AG04450 (cell line): ENCODE measurements at regions not wholly inside any gene's neighbourhood (a gene's known extent, or its start where the extent isn't known, plus 50 kb on each side); places are given as distances from the start of the nearest gene placed in this dataset.

Source experiments
- CTCF ChIA-PET: fragments of 300-600, 350-600 bp; formaldehyde crosslinking; extraction: SDS; loops from one replicate; lab custom pipeline; 2022; ENCODE audit warnings: antibody characterized with exemption, inconsistent platforms; lab: Charles Lee
- POLR2A ChIA-PET: fragments of 350-600 bp; formaldehyde crosslinking; extraction: SDS; loops from one replicate; lab custom pipeline; 2021; ENCODE audit warnings: antibody characterized with exemption, inconsistent platforms; lab: Yijun Ruan, JAX
- DNase-seq: peaks from one replicate; pipeline ENCODE4 v3.0.0-alpha.2; 2011; ENCODE audit warnings: low read depth, low spot score
- H3K27ac ChIP-seq: one replicate; pipeline ENCODE4 v1.5.1; 2012; ENCODE audit warnings: low read depth, low read length, control low read depth
- H3K27me3 ChIP-seq: one replicate; pipeline ENCODE4 v1.6.0; 2012; ENCODE audit warnings: low read length; ENCODE audit not compliant: control insufficient read depth, insufficient read depth
- H3K4me3 ChIP-seq: 2 replicates; pipeline ENCODE4 v1.5.1; 2011; ENCODE audit warnings: mild to moderate bottlenecking, low read depth, low read length, control low read depth
- H3K9me3 ChIP-seq: 2 replicates; pipeline ENCODE4 v1.5.1; 2012; ENCODE audit warnings: low read length; ENCODE audit not compliant: control insufficient read depth, insufficient read depth
- TF ChIP-seq, protein P1 (sequence below): IDR thresholded peaks from 2 replicates; pipeline ENCODE4 v1.5.1; 2011; ENCODE audit warnings: low read depth, low read length, control low read depth, inconsistent platforms

DNA sequence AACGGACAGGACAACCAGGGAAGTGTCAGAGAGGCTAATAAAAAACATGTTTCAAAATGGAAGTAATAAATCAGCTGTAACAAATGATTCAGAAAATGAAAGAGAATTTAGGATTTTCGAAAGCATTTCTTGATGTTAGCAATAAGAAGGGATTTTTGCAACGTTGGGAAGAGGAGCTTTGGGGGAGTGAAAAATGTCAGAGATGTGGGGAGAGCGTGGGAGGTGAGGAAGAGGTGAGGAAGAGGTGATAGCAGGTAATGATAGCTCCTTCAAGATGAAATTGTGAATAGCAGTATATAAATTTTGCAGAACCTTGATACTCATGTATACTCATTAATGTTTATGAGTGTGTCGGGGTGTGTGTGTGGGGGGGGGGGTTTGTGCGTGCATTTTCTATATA is 76.2 kb upstream of the COX10 start:
- DNase-seq, result no peak
- Histone ChIP-seq H3K27ac (no peak overlapping the region), H3K4me3 (no peak overlapping the region), H3K9me3 (no peaks in the 10 kb centered on the region), H3K27me3 (no peaks in the 10 kb centered on the region)
- TF ChIP-seq, protein P1, sequence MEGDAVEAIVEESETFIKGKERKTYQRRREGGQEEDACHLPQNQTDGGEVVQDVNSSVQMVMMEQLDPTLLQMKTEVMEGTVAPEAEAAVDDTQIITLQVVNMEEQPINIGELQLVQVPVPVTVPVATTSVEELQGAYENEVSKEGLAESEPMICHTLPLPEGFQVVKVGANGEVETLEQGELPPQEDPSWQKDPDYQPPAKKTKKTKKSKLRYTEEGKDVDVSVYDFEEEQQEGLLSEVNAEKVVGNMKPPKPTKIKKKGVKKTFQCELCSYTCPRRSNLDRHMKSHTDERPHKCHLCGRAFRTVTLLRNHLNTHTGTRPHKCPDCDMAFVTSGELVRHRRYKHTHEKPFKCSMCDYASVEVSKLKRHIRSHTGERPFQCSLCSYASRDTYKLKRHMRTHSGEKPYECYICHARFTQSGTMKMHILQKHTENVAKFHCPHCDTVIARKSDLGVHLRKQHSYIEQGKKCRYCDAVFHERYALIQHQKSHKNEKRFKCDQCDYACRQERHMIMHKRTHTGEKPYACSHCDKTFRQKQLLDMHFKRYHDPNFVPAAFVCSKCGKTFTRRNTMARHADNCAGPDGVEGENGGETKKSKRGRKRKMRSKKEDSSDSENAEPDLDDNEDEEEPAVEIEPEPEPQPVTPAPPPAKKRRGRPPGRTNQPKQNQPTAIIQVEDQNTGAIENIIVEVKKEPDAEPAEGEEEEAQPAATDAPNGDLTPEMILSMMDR, result no peak
- ChIA-PET POLR2A (no interaction called here), CTCF (no interaction called here)

DNA sequence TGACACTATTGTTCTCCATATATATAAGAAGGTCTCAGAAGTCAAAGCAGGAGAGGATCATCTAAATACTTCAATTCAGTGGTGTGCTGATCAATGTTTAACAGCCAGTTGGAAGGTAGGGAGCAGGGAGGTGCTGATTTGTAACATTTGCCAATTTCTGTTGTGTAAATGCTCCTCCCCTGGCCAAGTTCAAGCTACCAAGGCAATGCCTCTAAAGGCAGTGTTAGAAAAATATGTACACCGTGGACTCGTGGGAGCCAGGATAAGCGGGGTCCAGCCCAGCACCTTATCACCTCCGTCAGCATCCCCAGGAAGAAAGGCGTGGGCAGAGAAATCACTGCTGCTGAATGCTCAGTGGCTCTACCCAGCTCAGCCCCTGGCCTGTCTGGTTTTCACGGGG is 75.3 kb upstream of the COX10 start:
- H3K27ac ChIP-seq, result no peak overlapping the region
- H3K27me3 ChIP-seq, result no peaks in the 10 kb centered on the region
- H3K4me3 ChIP-seq, result no peak overlapping the region
- TF ChIP-seq, protein P1, result no peak
- CTCF ChIA-PET, result no interaction called here
- DNase-seq, result no peak
- H3K9me3 ChIP-seq, result no peaks in the 10 kb centered on the region
- POLR2A ChIA-PET, result no interaction called here

DNA sequence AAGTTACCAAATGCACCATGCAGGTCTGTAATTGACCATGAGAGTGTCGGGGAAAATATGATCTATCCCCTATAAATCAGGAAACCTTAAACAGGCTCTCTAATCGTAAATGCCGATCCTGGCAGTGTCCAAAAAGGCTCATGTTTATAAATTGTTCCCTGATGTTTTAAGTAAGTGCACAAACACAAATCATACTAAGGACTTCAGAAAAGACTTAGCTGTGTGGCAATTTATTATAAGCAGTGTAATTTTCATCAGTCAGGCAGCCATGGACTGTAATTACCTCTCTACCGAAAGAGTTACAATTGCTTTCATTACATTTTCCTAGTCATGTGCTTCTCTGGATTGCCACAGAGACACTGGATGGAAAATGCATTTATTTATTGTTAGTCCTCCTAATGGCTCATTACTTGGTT is 73.4 kb upstream of the COX10 start:
- ChIA-PET POLR2A (no interaction called here), CTCF (no interaction called here)
- Histone ChIP-seq H3K9me3 (no peaks in the 10 kb centered on the region), H3K27me3 (no peaks in the 10 kb centered on the region), H3K4me3 (no peak overlapping the region), H3K27ac (no peak overlapping the region)
- no peak for DNase-seq
- TF ChIP-seq, protein P1, result no peak

DNA sequence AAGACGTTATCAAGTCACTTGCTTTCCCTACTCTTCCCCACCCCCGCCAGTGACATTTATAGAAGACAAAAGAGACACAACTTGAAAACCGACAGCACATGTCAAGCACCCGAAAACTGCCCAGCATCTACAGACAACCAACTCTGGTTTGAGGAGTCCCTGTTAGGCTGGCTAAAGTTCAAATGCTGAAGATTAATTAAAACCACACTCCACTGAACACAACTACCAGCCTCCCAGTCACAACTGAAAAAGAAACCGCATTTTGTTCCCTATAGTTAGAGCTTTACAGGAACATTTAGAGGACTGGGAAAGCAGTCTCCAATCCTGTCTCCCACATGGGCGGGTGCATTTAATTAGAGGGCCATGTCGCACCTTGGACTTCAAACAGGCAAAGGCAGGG is 73.0 kb upstream of the COX10 start:
- no peak for DNase-seq
- ChIA-PET CTCF (no interaction called here), POLR2A (no interaction called here)
- TF ChIP-seq, protein P1, result no peak
- no peaks in the 10 kb centered on the region for H3K9me3 ChIP-seq
- no peak overlapping the region for H3K27ac ChIP-seq
- no peak overlapping the region for H3K4me3 ChIP-seq
- no peaks in the 10 kb centered on the region for H3K27me3 ChIP-seq

DNA sequence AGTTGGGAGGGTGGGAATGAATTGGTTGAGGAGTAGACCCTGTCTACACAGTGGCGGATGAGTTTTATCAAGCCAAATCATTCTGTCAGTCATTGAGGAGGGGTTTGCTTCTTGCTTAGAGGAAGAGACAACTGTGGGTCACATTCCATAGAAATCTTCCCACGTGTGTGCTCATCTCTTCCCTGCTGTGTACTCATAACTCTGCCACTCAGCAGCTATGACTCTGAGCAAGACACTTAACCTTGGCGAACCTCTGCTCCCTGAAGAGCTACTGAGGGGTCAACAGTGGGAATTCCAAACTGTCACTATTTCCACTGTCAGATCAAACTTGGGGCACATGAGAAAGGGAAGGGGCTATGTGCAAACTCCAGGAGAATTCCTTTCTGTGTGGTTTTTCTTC is 72.6 kb upstream of the COX10 start:
- Histone ChIP-seq H3K4me3 (no peak overlapping the region), H3K27me3 (no peaks in the 10 kb centered on the region), H3K9me3 (no peaks in the 10 kb centered on the region), H3K27ac (no peak overlapping the region)
- DNase-seq, result no peak
- TF ChIP-seq, protein P1, result no peak
- POLR2A ChIA-PET, result no interaction called here
- CTCF ChIA-PET, result interaction anchor here (1.5 kb wide), 1 partner anchor 15 kb away, joined by 4 read pairs; no protein-coding TSS in a partner anchor
